Gastroesophageal sphincter (tissue), 4 donors: ENCODE measurements at regions not wholly inside any gene's neighbourhood (a gene's known extent, or its start where the extent isn't known, plus 50 kb on each side); places are given as distances from the start of the nearest gene placed in this dataset.

ENCODE experiments used
- ATAC-seq: fragments of 150-250 bp; one replicate; pipeline ENCODE4 v1.9.1; 2016; ENCODE audit warnings: mild to moderate bottlenecking, moderate library complexity
- H3K27ac ChIP-seq, 4 donors: fragments of 200-600 bp; sonication (generic) in 3 of 4; 1 replicate in 3 of 4; 2 replicates in 1 of 4; pipeline ENCODE4 v1.5.1; 2016 to 2019
- H3K27me3 ChIP-seq: fragments of 200-600 bp; sonication (generic); one replicate; pipeline ENCODE4 v1.5.1; 2019
- H3K36me3 ChIP-seq, 2 donors: fragments of 200-600 bp; sonication (generic); one replicate each; pipeline ENCODE4 v1.5.1; 2019; ENCODE audit warnings: control low read depth in 1 of 2
- H3K4me1 ChIP-seq, 3 donors: fragments of 200-600 bp; sonication (generic); 1 replicate in 2 of 3; 2 replicates in 1 of 3; pipeline ENCODE4 v1.5.1; 2016 to 2019; ENCODE audit warnings: control low read depth in 2 of 3
- H3K4me3 ChIP-seq, 2 donors: fragments of 200-600 bp; sonication (generic); one replicate each; pipeline ENCODE4 v1.5.1; 2019; ENCODE audit warnings: mild to moderate bottlenecking in 1 of 2, moderate library complexity in 1 of 2
- H3K9me3 ChIP-seq, 3 donors: fragments of 200-600 bp; sonication (generic); one replicate each; pipeline ENCODE4 v1.5.1; 2017 to 2019; ENCODE audit warnings: control low read depth in 2 of 3
- CTCF ChIP-seq, 4 experiments: fragments of 200-600 bp in 2 of 4; fragments of 450-650 bp in 2 of 4; sonication (generic) in 1 of 4; IDR thresholded peaks; one replicate each; pipeline ENCODE4 v1.5.1; 2017 to 2019; ENCODE audit warnings: antibody characterized with exemption in 4 of 4, mild to moderate bottlenecking in 2 of 4, moderate library complexity in 2 of 4
- EP300 ChIP-seq: sonication (generic); formaldehyde crosslinking; IDR thresholded peaks from one replicate; pipeline ENCODE4 v1.6.1; 2017; ENCODE audit warnings: antibody characterized with exemption, mild to moderate bottlenecking
- POLR2A ChIP-seq, 2 donors: fragments of 450-650 bp; IDR thresholded peaks; one replicate each; pipeline ENCODE4 v1.6.1; 2017; ENCODE audit warnings: antibody characterized with exemption in 2 of 2, mild to moderate bottlenecking in 2 of 2, moderate library complexity in 1 of 2
- POLR2AphosphoS5 ChIP-seq: sonication (generic); formaldehyde crosslinking; IDR thresholded peaks from one replicate; pipeline ENCODE4 v1.6.1; 2017; ENCODE audit warnings: antibody characterized with exemption
- WGBS, 2 donors: methylation state at CpG; one replicate each; pipeline ENCODE4 v1.1.5; 2018; ENCODE audit warnings: low coverage in 1 of 2; 5-methylcytosine and 5-hydroxymethylcytosine counted together

DNA sequence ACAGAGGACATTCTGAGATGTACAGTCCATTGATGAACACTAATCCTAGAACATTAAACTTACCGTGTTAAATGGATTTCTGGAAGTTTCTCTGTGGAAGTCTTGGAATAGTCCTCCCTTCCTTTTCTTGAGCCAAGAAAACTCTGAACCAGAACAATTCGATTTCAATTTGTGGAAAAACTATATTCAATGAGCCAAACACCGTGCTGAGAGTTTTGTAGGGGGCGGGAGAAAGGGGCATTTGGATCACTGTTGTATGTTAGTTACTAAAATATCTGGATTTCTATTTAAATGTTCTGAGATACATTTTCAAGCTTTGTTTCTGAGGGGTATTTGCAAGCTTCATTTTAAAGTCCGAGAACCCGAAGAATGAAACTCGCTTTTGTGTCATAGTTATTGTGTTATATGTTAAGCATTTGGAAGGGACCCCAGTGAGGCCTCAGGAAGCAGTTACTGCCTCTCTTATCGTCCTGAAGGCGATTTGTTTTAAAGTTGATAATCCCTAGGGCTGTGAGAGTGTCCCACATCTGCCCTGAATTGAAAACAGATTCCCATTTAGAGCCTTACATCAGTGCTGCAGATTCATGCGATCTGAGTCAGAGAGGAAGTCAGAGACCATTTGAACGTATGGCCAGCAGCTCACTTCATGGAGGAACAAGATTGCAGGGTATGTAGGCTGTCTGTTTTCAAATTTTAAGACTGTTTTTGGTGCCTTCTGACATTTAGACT, 70.8 kb upstream of the SASH1 start:
- Histone ChIP-seq H3K27me3 (no peaks in the 10 kb centered on the region), H3K4me1 (peaks cover 0 to 13% (median 0%) of the 10 kb centered on the region in 3 donors), H3K4me3 (peak overlapping the region in 1 of 2 donors; percentile 3), H3K36me3 (no peaks in the 10 kb centered on the region), H3K27ac (peak overlapping the region in 1 of 4 donors; percentile 36), H3K9me3 (no peaks in the 10 kb centered on the region)
- ATAC-seq, result no peak
- WGBS, 2 donors, result 42 to 60% methylated on average over 10 of the region's 11 CpGs
- TF ChIP-seq EP300 (no peak), POLR2A (IDR thresholded peaks at IDR 0.05) (no peak), CTCF (IDR thresholded peaks at IDR 0.05) (no peak), POLR2AphosphoS5 (no peak)

GRCh38 chr6:148272597-148272996, 70.0 kb upstream of the SASH1 start:
- peaks cover 0 to 11% (median 0%) of the 10 kb centered on the region in 3 donors for H3K4me1 ChIP-seq
- no peaks in the 10 kb centered on the region for H3K36me3 ChIP-seq
- WGBS, 2 donors, result 66 to 75% methylated on average over 7 of the region's 7 CpGs
- no peaks in the 10 kb centered on the region for H3K27me3 ChIP-seq
- no peak for ATAC-seq
- no peak overlapping the region for H3K27ac ChIP-seq
- TF ChIP-seq POLR2A (IDR thresholded peaks at IDR 0.05) (no peak), POLR2AphosphoS5 (no peak), EP300 (no peak), CTCF (IDR thresholded peaks at IDR 0.05) (no peak)
- no peaks in the 10 kb centered on the region for H3K9me3 ChIP-seq
- H3K4me3 ChIP-seq, result peak overlapping the region in 1 of 2 donors; percentile 3

- Histone ChIP-seq H3K27ac (no peak overlapping the region), H3K4me1 (no peaks in the 10 kb centered on the region), H3K9me3 (no peaks in the 10 kb centered on the region), H3K4me3 (no peak overlapping the region), H3K36me3 (no peaks in the 10 kb centered on the region), H3K27me3 (no peaks in the 10 kb centered on the region)
- TF ChIP-seq POLR2A (IDR thresholded peaks at IDR 0.05) (no peak), POLR2AphosphoS5 (no peak), EP300 (no peak), CTCF (IDR thresholded peaks at IDR 0.05) (no peak)
- 78 to 92% methylated on average over 3 to 5 of the region's 5 CpGs for WGBS, 2 donors
- ATAC-seq, result no peak
Measured at GRCh38 chr6:148273962-148274752, 68.5 kb upstream of the SASH1 start.

- WGBS, 2 donors, result 90 to 100% methylated on average over 1 of the region's 2 CpGs
- Histone ChIP-seq H3K4me3 (no peak overlapping the region), H3K36me3 (no peaks in the 10 kb centered on the region), H3K27me3 (no peaks in the 10 kb centered on the region), H3K27ac (no peak overlapping the region), H3K4me1 (no peaks in the 10 kb centered on the region), H3K9me3 (no peaks in the 10 kb centered on the region)
- ATAC-seq, result no peak
- TF ChIP-seq CTCF (IDR thresholded peaks at IDR 0.05) (no peak), POLR2A (IDR thresholded peaks at IDR 0.05) (no peak), EP300 (no peak), POLR2AphosphoS5 (no peak)
Measured at GRCh38 chr6:148274809-148275208, 67.8 kb upstream of the SASH1 start.
